ENCODE measurements at regions not wholly inside any gene's neighbourhood (a gene's known extent, or its start where the extent isn't known, plus 50 kb on each side); places are given as distances from the start of the nearest gene placed in this dataset.

GRCh38 chr1:239840336-239840735, 251.3 kb upstream of the FMN2 start:
- no peak for DNase-seq

GRCh38 chr1:239840790-239841189, 250.9 kb upstream of the FMN2 start:
- no peak for DNase-seq

GRCh38 chr1:239841631-239842030, 250.1 kb upstream of the FMN2 start:
- no peak for DNase-seq

GRCh38 chr1:239843541-239843940, 248.1 kb upstream of the FMN2 start:
- no peak for DNase-seq

GRCh38 chr1:239844833-239845232, 246.8 kb upstream of the FMN2 start:
- DNase-seq, result no peak

- no peak for DNase-seq
These were observed 236.8 kb upstream of the FMN2 start for GRCh38 chr1:239854922-239855321.

GRCh38 chr1:239856067-239856466, 235.6 kb upstream of the FMN2 start:
- no peak for DNase-seq

GRCh38 chr1:239856924-239857323, 234.8 kb upstream of the FMN2 start:
- no peak for DNase-seq

- no peak for DNase-seq
These were observed 233.6 kb upstream of the FMN2 start for GRCh38 chr1:239858057-239858456.

GRCh38 chr1:239858529-239858928, 233.2 kb upstream of the FMN2 start:
- DNase-seq, result no peak

- no peak for DNase-seq
These were observed 229.7 kb upstream of the FMN2 start for GRCh38 chr1:239861985-239862384.

- DNase-seq, result no peak
These were observed 223.4 kb upstream of the FMN2 start for GRCh38 chr1:239868058-239868832.

- DNase-seq, result no peak
These were observed 221.5 kb upstream of the FMN2 start for GRCh38 chr1:239870194-239870593.

- no peak for DNase-seq
These were observed 219.1 kb upstream of the FMN2 start for GRCh38 chr1:239872626-239873025.

- no peak for DNase-seq
These were observed 216.9 kb upstream of the FMN2 start for GRCh38 chr1:239874831-239875230.

- no peak for DNase-seq
These were observed 212.1 kb upstream of the FMN2 start for GRCh38 chr1:239879321-239880170.

GRCh38 chr1:239882967-239883366, 208.7 kb upstream of the FMN2 start:
- DNase-seq, result no peak

GRCh38 chr1:239884796-239885195, 206.9 kb upstream of the FMN2 start:
- no peak for DNase-seq

- no peak for DNase-seq
These were observed 205.4 kb upstream of the FMN2 start for GRCh38 chr1:239886266-239886665.

GRCh38 chr1:239888639-239889038, 203.0 kb upstream of the FMN2 start:
- DNase-seq, result no peak

GRCh38 chr1:239891621-239892358, 199.9 kb upstream of the FMN2 start:
- no peak for DNase-seq

GRCh38 chr1:239892602-239893001, 199.1 kb upstream of the FMN2 start:
- DNase-seq, result no peak

- no peak for DNase-seq
These were observed 198.5 kb upstream of the FMN2 start for GRCh38 chr1:239893127-239893731.

Measured in NCI-H1048 (cell line).